Ureter (tissue), 1 donor: ENCODE measurements at regions not wholly inside any gene's neighbourhood (a gene's known extent, or its start where the extent isn't known, plus 50 kb on each side); places are given as distances from the start of the nearest gene placed in this dataset.

ENCODE experiments used
- DNase-seq: peaks from one replicate; pipeline ENCODE4 v3.0.0-alpha.2; 2020; ENCODE audit warnings: low spot score
- donor health status: DM: yes; HTN: yes; CAD: no.

- no peak for DNase-seq
Measured at GRCh38 chr13:76516586-76516985, 369.6 kb downstream of the KCTD12 start.

GRCh38 chr13:76516013-76516412, 370.2 kb downstream of the KCTD12 start:
- DNase-seq, result no peak

DNA sequence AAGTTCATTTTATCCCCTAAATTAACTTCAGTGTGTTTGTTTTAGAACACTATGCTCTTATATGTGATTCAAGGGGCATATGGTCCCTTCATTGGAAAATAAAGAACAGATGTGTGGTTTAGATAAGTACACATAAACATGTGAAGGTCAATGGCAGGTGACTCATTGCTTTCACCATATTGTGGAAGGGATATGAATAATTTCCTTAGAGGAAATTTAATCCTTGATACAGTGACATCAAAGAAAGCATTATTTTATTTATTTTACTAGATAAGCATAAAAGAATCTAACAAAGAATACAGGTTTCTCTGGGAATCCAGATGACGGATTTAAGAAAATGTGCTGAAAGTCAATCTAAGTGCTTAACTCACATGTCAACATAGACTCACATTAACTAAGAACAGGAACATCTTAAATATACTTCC, 373.5 kb downstream of the KCTD12 start:
- DNase-seq, result no peak

DNA sequence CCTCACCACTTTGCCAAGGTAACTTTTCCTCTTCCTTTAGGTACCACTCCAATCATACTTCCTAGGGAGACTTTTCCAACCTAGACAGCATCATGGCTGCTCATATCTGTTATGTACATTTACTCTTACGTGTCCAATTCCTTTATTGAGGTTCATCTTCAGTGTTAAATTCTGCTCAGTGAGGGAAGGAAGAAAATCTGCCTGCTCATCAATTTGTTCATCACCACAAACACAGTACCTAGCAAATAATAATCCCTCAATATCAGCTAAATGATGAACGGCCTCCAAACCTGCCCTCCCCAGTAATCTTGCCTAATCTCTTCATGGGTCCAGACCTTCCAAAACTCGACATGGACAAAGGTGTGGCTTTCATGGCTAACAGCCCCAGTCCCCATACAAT, 380.8 kb downstream of the KCTD12 start:
- no peak for DNase-seq

DNA sequence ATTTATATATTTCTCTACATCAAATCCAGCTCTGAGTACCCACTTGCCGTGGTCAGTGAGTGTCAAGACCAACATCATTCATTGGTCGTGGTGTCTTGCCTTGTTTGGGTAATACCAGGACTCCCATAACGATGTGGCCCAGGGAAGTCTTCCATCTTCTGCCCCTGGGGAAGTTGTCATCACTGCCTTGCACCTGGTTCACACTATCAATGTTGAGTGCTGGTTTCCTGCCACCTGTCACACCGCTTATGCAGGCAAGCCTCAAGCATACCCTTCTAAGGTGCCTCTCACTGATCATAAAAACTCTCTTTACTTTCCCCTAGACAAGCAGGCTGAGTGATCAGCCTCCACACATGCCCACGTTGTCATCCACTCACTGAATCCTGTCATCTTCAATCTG, 382.4 kb downstream of the KCTD12 start:
- DNase-seq, result no peak

GRCh38 chr13:76503291-76503690, 382.9 kb downstream of the KCTD12 start:
- DNase-seq, result no peak

- no peak for DNase-seq
Measured at GRCh38 chr13:76500894-76501293, 385.3 kb downstream of the KCTD12 start.

GRCh38 chr13:76499891-76500290, 386.3 kb downstream of the KCTD12 start:
- DNase-seq, result no peak

- DNase-seq, result no peak
Measured at GRCh38 chr13:76489274-76489673, 396.9 kb downstream of the KCTD12 start.

DNA sequence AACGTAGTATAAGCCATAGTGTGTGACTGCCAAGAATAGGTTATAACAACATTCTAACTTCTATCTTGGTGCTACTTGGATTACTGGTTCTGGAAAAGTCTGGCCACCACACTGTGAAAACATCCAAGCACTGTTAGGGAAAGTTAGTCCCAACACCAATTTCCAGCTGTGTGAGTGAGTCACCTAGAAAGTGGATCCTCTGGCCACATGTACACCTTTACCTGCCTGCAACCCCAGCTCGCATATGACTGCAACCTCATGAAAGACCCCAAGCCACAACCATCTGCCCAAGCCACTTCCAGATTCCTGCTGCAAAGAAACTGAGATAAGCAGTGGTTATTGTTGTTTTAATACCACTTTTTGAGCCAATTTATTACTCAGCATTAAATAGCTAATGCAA, 404.5 kb downstream of the KCTD12 start:
- no peak for DNase-seq

DNA sequence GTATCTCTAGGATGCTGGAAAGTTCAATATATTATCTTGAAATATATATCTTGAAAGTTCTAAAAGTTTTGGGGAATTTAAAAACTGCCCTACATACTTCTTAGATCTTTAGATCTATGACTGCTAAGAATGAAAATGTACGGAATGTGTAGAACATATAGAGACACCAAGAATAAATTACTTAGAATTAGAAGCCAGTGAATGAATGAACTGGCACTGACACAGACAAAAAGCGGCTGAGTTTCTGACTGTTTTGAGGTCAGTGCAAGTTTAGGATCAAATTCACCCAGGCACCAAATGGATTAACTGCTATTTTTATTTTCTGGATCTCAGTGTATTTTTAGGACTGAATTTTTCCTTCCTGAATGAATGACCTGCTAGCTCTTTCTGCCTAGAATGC, 411.2 kb downstream of the KCTD12 start:
- DNase-seq, result no peak

GRCh38 chr13:76474356-76474755, 411.8 kb downstream of the KCTD12 start:
- DNase-seq, result no peak

DNA sequence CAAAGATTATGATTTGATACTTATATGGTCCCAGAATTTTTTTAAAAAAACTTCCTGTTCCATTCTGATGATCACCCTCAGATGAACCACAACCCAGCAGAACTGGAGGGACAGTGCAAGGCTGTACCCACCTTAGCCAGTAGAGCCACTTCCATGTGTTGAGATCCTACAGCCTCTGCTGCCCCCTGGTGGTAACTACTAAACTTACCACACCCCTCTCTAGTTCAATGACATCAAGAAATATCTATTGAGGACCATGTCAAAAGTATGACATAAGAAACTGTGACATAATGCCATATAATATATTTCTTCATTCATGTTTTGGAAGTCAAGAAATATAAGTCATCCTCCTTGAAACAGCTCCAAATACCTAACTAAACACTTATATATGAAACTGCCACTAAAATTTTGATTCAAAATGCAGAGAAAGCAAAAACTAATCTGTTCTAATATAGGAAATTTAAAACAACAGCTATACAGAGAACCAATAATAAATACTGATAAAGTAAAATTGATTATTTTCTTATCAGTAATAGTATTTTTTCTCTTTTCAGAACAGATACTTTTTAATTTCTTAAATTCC, 412.6 kb downstream of the KCTD12 start:
- DNase-seq, result peak; percentile 79

DNA sequence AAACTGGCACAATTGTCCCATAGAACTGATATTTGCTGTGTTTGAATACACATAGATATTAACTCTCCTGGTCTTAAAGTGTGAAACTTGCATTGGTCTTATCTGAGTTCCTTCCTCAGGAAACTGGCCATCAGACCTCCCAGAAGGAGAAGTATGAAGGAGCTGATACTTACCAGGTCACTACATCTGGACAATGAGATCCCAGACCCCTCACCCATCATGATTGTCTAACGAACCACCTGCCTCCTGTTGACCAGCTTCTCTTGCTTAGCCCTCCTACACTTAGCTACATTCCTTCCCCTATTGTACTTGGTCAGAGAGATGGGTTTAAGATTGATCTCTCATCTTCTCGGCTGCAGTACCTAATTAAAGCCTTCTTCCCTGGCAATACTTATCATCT, 413.3 kb downstream of the KCTD12 start:
- no peak for DNase-seq

DNA sequence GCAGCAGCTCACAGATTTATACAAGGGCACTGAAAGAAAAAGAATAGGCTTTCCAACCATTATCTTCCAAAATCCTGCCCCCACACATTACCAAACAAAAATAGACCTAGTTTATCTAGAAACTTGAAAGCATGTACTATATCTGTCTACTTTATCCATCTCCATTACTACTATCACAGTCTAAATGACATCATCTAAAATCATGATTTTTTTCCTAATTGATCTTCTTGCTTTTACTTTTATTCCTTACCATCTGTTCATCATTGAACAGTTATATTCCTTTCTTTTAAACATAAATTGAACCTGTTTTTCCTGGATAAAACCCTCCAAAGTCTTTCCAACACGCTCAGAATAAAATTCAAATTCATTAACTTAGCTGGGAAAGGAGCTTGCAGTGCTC, 414.7 kb downstream of the KCTD12 start:
- no peak for DNase-seq

GRCh38 chr13:76470991-76471390, 415.2 kb downstream of the KCTD12 start:
- no peak for DNase-seq

DNA sequence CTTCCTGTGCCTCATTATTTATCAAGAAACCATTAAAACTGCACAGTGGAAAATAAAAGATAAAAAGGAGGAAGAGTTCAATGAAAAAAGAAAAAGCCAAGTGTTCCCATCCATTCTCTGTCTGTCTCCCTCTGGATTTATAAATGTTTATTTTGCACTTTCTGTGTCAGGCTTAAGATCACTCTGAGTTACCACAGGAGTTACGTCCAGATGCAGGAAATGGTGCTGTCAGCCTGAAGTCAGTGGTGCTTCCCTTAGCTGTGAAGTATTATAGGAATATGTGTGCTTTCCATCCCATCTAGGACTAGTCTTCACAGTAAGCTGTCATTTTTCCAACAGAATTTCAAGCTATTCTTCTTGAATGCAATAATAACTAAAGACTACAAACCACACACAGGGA, 420.2 kb downstream of the KCTD12 start:
- DNase-seq, result no peak

GRCh38 chr13:76463314-76463713, 422.9 kb downstream of the KCTD12 start:
- DNase-seq, result no peak

DNA sequence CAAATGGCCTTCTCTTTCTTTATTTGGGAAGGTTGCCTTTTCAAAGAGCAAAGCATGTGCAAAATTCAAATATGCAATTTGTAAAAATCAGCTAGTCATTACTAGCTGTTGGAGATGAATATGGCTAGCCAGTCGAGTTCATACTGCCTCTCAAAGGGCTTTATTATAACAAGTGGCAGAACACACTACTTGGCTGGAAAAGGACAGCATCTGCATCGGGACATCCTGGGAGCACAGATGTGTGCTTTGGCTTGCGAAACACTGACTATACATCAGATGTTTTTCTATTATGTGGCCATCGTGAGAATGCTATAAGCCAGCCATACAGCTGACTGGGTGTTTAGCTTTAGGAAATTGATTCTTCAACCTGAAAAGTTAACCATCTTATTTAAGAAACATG, 424.2 kb downstream of the KCTD12 start:
- DNase-seq, result no peak

GRCh38 chr13:76461484-76461883, 424.7 kb downstream of the KCTD12 start:
- DNase-seq, result no peak

DNA sequence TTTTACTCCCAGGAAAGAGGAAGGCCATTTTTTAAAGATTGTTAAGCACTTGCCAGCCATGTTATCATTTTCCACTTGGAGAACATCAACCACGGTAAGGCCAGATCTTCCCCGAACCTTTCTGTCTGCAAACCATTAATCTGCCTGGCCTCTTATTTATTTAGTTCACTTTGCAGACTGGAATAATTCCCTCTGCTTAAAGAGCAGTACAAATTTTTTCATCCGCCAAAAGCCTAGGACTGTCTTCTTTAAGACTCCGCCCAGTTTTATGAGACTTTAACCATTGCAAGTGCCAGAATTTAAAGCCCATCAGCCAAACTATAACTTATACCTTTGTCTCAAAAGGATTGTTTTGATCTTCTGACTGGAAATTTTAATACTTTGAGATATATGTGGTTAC, 426.3 kb downstream of the KCTD12 start:
- no peak for DNase-seq

DNA sequence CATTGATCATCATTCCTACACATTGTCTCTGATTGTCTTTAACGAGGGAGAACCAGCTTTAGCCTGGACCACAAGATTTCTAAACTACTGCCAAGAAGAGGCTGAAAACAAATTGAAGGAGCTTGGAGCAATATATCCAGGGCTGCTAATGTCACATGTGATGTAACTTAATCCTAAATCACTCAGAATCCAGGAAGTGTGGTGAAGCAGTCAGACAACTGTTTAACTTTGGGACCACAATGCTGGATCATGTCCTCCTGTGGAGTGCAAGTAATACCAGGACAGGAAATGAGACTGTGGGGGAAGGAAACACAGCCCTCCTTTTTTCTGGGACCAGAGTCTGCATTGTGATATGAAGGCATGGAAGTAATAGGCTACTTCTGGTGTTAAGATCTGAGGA, 430.2 kb downstream of the KCTD12 start:
- no peak for DNase-seq

GRCh38 chr13:76454991-76455390, 431.2 kb downstream of the KCTD12 start:
- no peak for DNase-seq

- DNase-seq, result no peak
Measured at GRCh38 chr13:76449716-76450115, 436.5 kb downstream of the KCTD12 start.

- no peak for DNase-seq
Measured at GRCh38 chr13:76446191-76446590, 440.0 kb downstream of the KCTD12 start.
